Panc1 (cell line): ENCODE measurements at regions not wholly inside any gene's neighbourhood (a gene's known extent, or its start where the extent isn't known, plus 50 kb on each side); places are given as distances from the start of the nearest gene placed in this dataset.

Experiments used
- ATAC-seq: fragments of 200-7000 bp; cut with Tn5 transposase; 2 replicates; pipeline ENCODE4 v1.9.1; 2020; ENCODE audit warnings: mild to moderate bottlenecking, moderate library complexity
- BruUV-seq: library from RNA; stranded (reverse); fragments of 400-500 nt; replicated peaks from 2 replicates; lab custom pipeline; 2021; lab: Mats Ljungman, UMichigan
- CTCF ChIA-PET: fragments of 300-600 bp; sonication (Branson Sonifier 250); formaldehyde crosslinking; loops from one replicate; lab custom pipeline; 2022; ENCODE audit warnings: antibody characterized with exemption; lab: Charles Lee
- POLR2A ChIA-PET: fragments of 300-600 bp; sonication (Branson Sonifier 250); formaldehyde crosslinking; loops from one replicate; lab custom pipeline; 2022; ENCODE audit warnings: antibody characterized with exemption; lab: Charles Lee
- DNase-seq: peaks from one replicate; pipeline ENCODE4 v3.0.0-alpha.2; 2010; ENCODE audit warnings: low read depth, low spot score
- H3K27ac ChIP-seq: 2 replicates; pipeline ENCODE4 v1.5.1; 2011; ENCODE audit warnings: mild to moderate bottlenecking, low read length, inconsistent platforms
- H3K27me3 ChIP-seq: fragments of 200-500 bp; sonication (Bioruptor generic); 2 replicates; pipeline ENCODE4 v1.6.0; 2014; ENCODE audit warnings: low read length, inconsistent platforms; ENCODE audit not compliant: control insufficient read depth, insufficient read depth
- H3K36me3 ChIP-seq: fragments of 200-500 bp; sonication (Bioruptor generic); 2 replicates; pipeline ENCODE4 v1.5.1; 2014; ENCODE audit warnings: inconsistent platforms, mild to moderate bottlenecking, low read length, moderate library complexity; ENCODE audit not compliant: control insufficient read depth, insufficient read depth
- H3K4me1 ChIP-seq: 2 replicates; pipeline ENCODE4 v1.5.1; 2011; ENCODE audit warnings: inconsistent platforms, mild to moderate bottlenecking, low read length, moderate library complexity; ENCODE audit not compliant: control insufficient read depth, insufficient read depth
- H3K4me3 ChIP-seq, 2 experiments: 2 replicates each; pipeline ENCODE4 v1.5.1; 2011 to 2012; ENCODE audit warnings: low read depth in 2 of 2, low read length in 2 of 2, mild to moderate bottlenecking in 2 of 2, inconsistent platforms in 1 of 2, moderate library complexity in 1 of 2
- H3K9me3 ChIP-seq: fragments of 200-500 bp; sonication (Bioruptor generic); 2 replicates; pipeline ENCODE4 v1.5.1; 2014; ENCODE audit warnings: low read depth, mild to moderate bottlenecking, inconsistent platforms, low read length, moderate library complexity; ENCODE audit not compliant: control insufficient read depth, insufficient read depth
- CTCF ChIP-seq: fragments of 450-650 bp; IDR thresholded peaks from 2 replicates; pipeline ENCODE4 v1.5.1; 2017; ENCODE audit warnings: mild to moderate bottlenecking
- POLR2AphosphoS5 ChIP-seq: IDR thresholded peaks from 2 replicates; pipeline ENCODE4 v1.6.1; 2012; ENCODE audit warnings: mild to moderate bottlenecking, low read depth, low read length, moderate library complexity
- REST ChIP-seq, 2 experiments: IDR thresholded peaks; 2 replicates each; pipeline ENCODE4 v1.6.1; 2011 to 2012; ENCODE audit warnings: low read depth in 2 of 2, control low read depth in 1 of 2, low read length in 1 of 2, mild to moderate bottlenecking in 1 of 2, moderate library complexity in 1 of 2; ENCODE audit not compliant: insufficient read depth in 1 of 2
- SIN3A ChIP-seq: IDR thresholded peaks from 2 replicates; pipeline ENCODE4 v1.6.1; 2012; ENCODE audit warnings: low read depth, mild to moderate bottlenecking, low read length, moderate library complexity, borderline replicate concordance; ENCODE audit not compliant: insufficient read depth
- TCF7L2 ChIP-seq: IDR thresholded peaks from 2 replicates; pipeline ENCODE4 v1.6.1; 2011; ENCODE audit warnings: mild to moderate bottlenecking, low read depth, low read length, inconsistent platforms
- in situ Hi-C: cut with HindIII; loops from 2 replicates; pipeline ENCODE4 v1.10.0; 2016; ENCODE audit warnings: low sequenced_read_pairs, low pct_unique_long_range_greater_than_20kb
- intact Hi-C: fragments of 100-400 bp; cut with micrococcal nuclease; formaldehyde crosslinking; loops from one replicate; pipeline ENCODE4 v1.10.0; 2022; ENCODE audit not compliant: unreplicated experiment

GRCh38 chr3:84304214-84304613 is 654.6 kb upstream of the CADM2 start:
- intact Hi-C loops (no loop called here), in situ Hi-C loops (no loop called here)
- no peak for ATAC-seq
- TF ChIP-seq CTCF (no peak), POLR2AphosphoS5 (no peak), REST (IDR thresholded peaks at IDR 0.05; ENCODE audit: insufficient read depth in 1 of 2, low read depth in 2 of 2, low read length in 1 of 2) (no peak), TCF7L2 (no peak), SIN3A (no peak)
- POLR2A ChIA-PET: no interaction called here
- no peaks in the 10 kb centered on the region for H3K27me3 ChIP-seq
- no peaks in the 10 kb centered on the region for H3K36me3 ChIP-seq
- no TSS peak for BruUV-seq
- no peaks in the 10 kb centered on the region for H3K4me1 ChIP-seq
- CTCF ChIA-PET: no interaction called here
- H3K4me3 ChIP-seq: no peak overlapping the region
- no peak for DNase-seq
- H3K9me3 ChIP-seq: no peaks in the 10 kb centered on the region
- H3K27ac ChIP-seq: no peak overlapping the region

GRCh38 chr3:84307339-84307738 is 651.5 kb upstream of the CADM2 start:
- ChIA-PET CTCF (no interaction called here), POLR2A (no interaction called here)
- intact Hi-C loops: no loop called here
- H3K4me1 ChIP-seq: no peaks in the 10 kb centered on the region
- ATAC-seq (no peak), DNase-seq (no peak)
- H3K4me3 ChIP-seq: no peak overlapping the region
- TF ChIP-seq SIN3A (no peak), POLR2AphosphoS5 (no peak), CTCF (no peak), TCF7L2 (no peak), REST (IDR thresholded peaks at IDR 0.05; ENCODE audit: insufficient read depth in 1 of 2, low read depth in 2 of 2, low read length in 1 of 2) (no peak)
- in situ Hi-C loops: no loop called here
- no TSS peak for BruUV-seq
- no peaks in the 10 kb centered on the region for H3K9me3 ChIP-seq
- H3K27ac ChIP-seq: no peak overlapping the region
- no peaks in the 10 kb centered on the region for H3K27me3 ChIP-seq
- no peaks in the 10 kb centered on the region for H3K36me3 ChIP-seq
